Stimulated activated CD4-positive, alpha-beta T cell treated with anti-CD3 and anti-CD28 coated beads, Interleukin-4, amount 100 ng/mL, for 48 hours (primary cell): ENCODE measurements at regions not wholly inside any gene's neighbourhood (a gene's known extent, or its start where the extent isn't known, plus 50 kb on each side); places are given as distances from the start of the nearest gene placed in this dataset.
"Not testable (repeated sequence)": the region's sequence is repeated elsewhere in the genome, so short reads cannot be mapped to it uniquely, and the experiment has no call there.

Experiments used
- DNase-seq, 2 donors: peaks; one replicate each; pipeline ENCODE4 v3.0.0-alpha.2; 2020; ENCODE audit warnings: low read depth in 2 of 2

GRCh38 chr20:48530957-48531356 is 296.8 kb downstream of the PREX1 start:
- no peak for DNase-seq

GRCh38 chr20:48528346-48528745 is 299.5 kb downstream of the PREX1 start:
- DNase-seq = no peak

- no peak for DNase-seq
Observed at GRCh38 chr20:48527771-48528170, 300.0 kb downstream of the PREX1 start.

- DNase-seq = no peak
Observed at GRCh38 chr20:48526936-48527335, 300.9 kb downstream of the PREX1 start.

GRCh38 chr20:48525400-48525799 is 302.4 kb downstream of the PREX1 start:
- no peak for DNase-seq

GRCh38 chr20:48524582-48524981 is 303.2 kb downstream of the PREX1 start:
- DNase-seq = no peak

- DNase-seq = no peak
Observed at GRCh38 chr20:48523191-48523995, 304.4 kb downstream of the PREX1 start.

GRCh38 chr20:48521121-48521520 is 306.7 kb downstream of the PREX1 start:
- no peak for DNase-seq

- DNase-seq = not testable (repeated sequence)
Observed at GRCh38 chr20:48516196-48516595, 311.6 kb downstream of the PREX1 start.

- not testable (repeated sequence) for DNase-seq
Observed at GRCh38 chr20:48514577-48514976, 313.2 kb downstream of the PREX1 start.

- not testable (repeated sequence) for DNase-seq
Observed at GRCh38 chr20:48512539-48512938, 315.3 kb downstream of the PREX1 start.

- DNase-seq = not testable (repeated sequence)
Observed at GRCh38 chr20:48505066-48505465, 322.7 kb downstream of the PREX1 start.

GRCh38 chr20:48503166-48503815 is 324.5 kb downstream of the PREX1 start:
- DNase-seq = no peak

- no peak for DNase-seq
Observed at GRCh38 chr20:48502758-48503157, 325.0 kb downstream of the PREX1 start.

GRCh38 chr20:48502016-48502415 is 325.8 kb downstream of the PREX1 start:
- DNase-seq = no peak

GRCh38 chr20:48500900-48501299 is 326.9 kb downstream of the PREX1 start:
- DNase-seq = not testable (repeated sequence)

GRCh38 chr20:48498939-48499338 is 328.9 kb downstream of the PREX1 start:
- DNase-seq = not testable (repeated sequence)

GRCh38 chr20:48498125-48498524 is 329.7 kb downstream of the PREX1 start:
- not testable (repeated sequence) for DNase-seq

- DNase-seq = no peak
Observed at GRCh38 chr20:48493966-48494365, 333.8 kb downstream of the PREX1 start.

- DNase-seq = not testable (repeated sequence)
Observed at GRCh38 chr20:48493331-48493730, 334.5 kb downstream of the PREX1 start.

GRCh38 chr20:48492715-48493070 is 335.1 kb downstream of the PREX1 start:
- DNase-seq = no peak

GRCh38 chr20:48492015-48492714 is 335.6 kb downstream of the PREX1 start:
- DNase-seq = no peak
